Nephron progenitor cell (in vitro differentiated cells): ENCODE measurements at regions not wholly inside any gene's neighbourhood (a gene's known extent, or its start where the extent isn't known, plus 50 kb on each side); places are given as distances from the start of the nearest gene placed in this dataset.

Experiments used
- DNase-seq: peaks from one replicate; pipeline ENCODE4 v3.0.0; 2021
- H3K27ac Mint-ChIP-seq: 2 replicates; pipeline ENCODE4 v1.8.0; 2021; ENCODE audit warnings: mild to moderate bottlenecking, moderate library complexity, mixed read lengths
- H3K27me3 Mint-ChIP-seq: 2 replicates; pipeline ENCODE4 v1.8.0; 2021; ENCODE audit warnings: mild to moderate bottlenecking, low read depth, mixed read lengths; ENCODE audit not compliant: poor library complexity
- H3K36me3 Mint-ChIP-seq: 2 replicates; pipeline ENCODE4 v1.8.0; 2021; ENCODE audit warnings: low read depth, mixed read lengths
- H3K4me1 Mint-ChIP-seq: 2 replicates; pipeline ENCODE4 v1.8.0; 2021; ENCODE audit warnings: mixed read lengths
- H3K4me3 Mint-ChIP-seq: 2 replicates; pipeline ENCODE4 v1.8.0; 2021; ENCODE audit warnings: mild to moderate bottlenecking, moderate library complexity, mixed read lengths
- H3K9me3 Mint-ChIP-seq: 2 replicates; pipeline ENCODE4 v1.8.0; 2021; ENCODE audit warnings: mild to moderate bottlenecking, moderate library complexity, mixed read lengths
- CTCF ChIP-seq: fragments of 200-600 bp; sonication (generic); IDR thresholded peaks from 2 replicates; pipeline ENCODE4 v1.5.0; 2021; ENCODE audit warnings: antibody characterized with exemption

- no peak for DNase-seq
- Mint-ChIP-seq H3K27me3 (peaks cover 7% of the 10 kb centered on the region), H3K36me3 (no peaks in the 10 kb centered on the region), H3K4me1 (no peaks in the 10 kb centered on the region), H3K27ac (peak overlapping the region; percentile 2), H3K9me3 (no peaks in the 10 kb centered on the region), H3K4me3 (no peak overlapping the region)
- no peak for TF ChIP-seq CTCF
Observed at GRCh38 chr3:182632077-182632393, 161.3 kb upstream of the ATP11B start.

- Mint-ChIP-seq H3K9me3 (no peaks in the 10 kb centered on the region), H3K27me3 (peaks cover 2% of the 10 kb centered on the region), H3K4me1 (no peaks in the 10 kb centered on the region), H3K4me3 (no peak overlapping the region), H3K36me3 (no peaks in the 10 kb centered on the region), H3K27ac (no peak overlapping the region)
- no peak for DNase-seq
- TF ChIP-seq CTCF: no peak
Observed at GRCh38 chr3:182633186-182633585, 160.1 kb upstream of the ATP11B start.

GRCh38 chr3:182636646-182637045 lies 156.7 kb upstream of the ATP11B start:
- Mint-ChIP-seq H3K9me3 (peaks cover 15% of the 10 kb centered on the region), H3K27ac (no peak overlapping the region), H3K4me3 (no peak overlapping the region), H3K4me1 (peaks cover 4% of the 10 kb centered on the region), H3K27me3 (peaks cover 3% of the 10 kb centered on the region), H3K36me3 (peaks cover 6% of the 10 kb centered on the region)
- no peak for TF ChIP-seq CTCF
- no peak for DNase-seq

- Mint-ChIP-seq H3K4me1 (peaks cover 4% of the 10 kb centered on the region), H3K27ac (no peak overlapping the region), H3K4me3 (no peak overlapping the region), H3K9me3 (peaks cover 15% of the 10 kb centered on the region), H3K36me3 (peaks cover 6% of the 10 kb centered on the region), H3K27me3 (peaks cover 3% of the 10 kb centered on the region)
- no peak for DNase-seq
- no peak for TF ChIP-seq CTCF
Observed at GRCh38 chr3:182637350-182638110, 155.8 kb upstream of the ATP11B start.

GRCh38 chr3:182644013-182644412 lies 149.3 kb upstream of the ATP11B start:
- H3K27ac Mint-ChIP-seq: no peak overlapping the region
- DNase-seq: no peak
- H3K9me3 Mint-ChIP-seq: peaks cover 17% of the 10 kb centered on the region
- TF ChIP-seq CTCF: no peak
- peaks cover 6% of the 10 kb centered on the region for H3K27me3 Mint-ChIP-seq
- no peak overlapping the region for H3K4me3 Mint-ChIP-seq
- H3K36me3 Mint-ChIP-seq: peaks cover 6% of the 10 kb centered on the region
- peaks cover 14% of the 10 kb centered on the region for H3K4me1 Mint-ChIP-seq

GRCh38 chr3:182644790-182645433 lies 148.4 kb upstream of the ATP11B start:
- DNase-seq: no peak
- no peak overlapping the region for H3K4me3 Mint-ChIP-seq

More at GRCh38 chr3:182644790-182645433, 148.4 kb upstream of the ATP11B start:
- peaks cover 6% of the 10 kb centered on the region for H3K27me3 Mint-ChIP-seq
- TF ChIP-seq CTCF: no peak
- H3K9me3 Mint-ChIP-seq: peaks cover 11% of the 10 kb centered on the region
- H3K36me3 Mint-ChIP-seq: peaks cover 6% of the 10 kb centered on the region
- no peak overlapping the region for H3K27ac Mint-ChIP-seq
- H3K4me1 Mint-ChIP-seq: peaks cover 14% of the 10 kb centered on the region
